SK-N-SH (cell line): ENCODE measurements at regions not wholly inside any gene's neighbourhood (a gene's known extent, or its start where the extent isn't known, plus 50 kb on each side); places are given as distances from the start of the nearest gene placed in this dataset.

Source experiments
- CTCF ChIA-PET: fragments of 300-600, 350-600 bp; formaldehyde crosslinking; extraction: SDS; loops from one replicate; lab custom pipeline; 2021; lab: Yijun Ruan, JAX
- POLR2A ChIA-PET: fragments of 350-600 bp; sonication (Branson Sonifier 250); formaldehyde crosslinking; extraction: SDS; loops from one replicate; lab custom pipeline; 2020; ENCODE audit warnings: antibody characterized with exemption, inconsistent platforms; lab: Yijun Ruan, JAX
- DNase-seq: peaks from one replicate; pipeline ENCODE4 v3.0.0; 2012
- H2AFZ ChIP-seq: fragments of 200-600 bp; sonication (generic); 2 replicates; pipeline ENCODE4 v1.8.1; 2016; ENCODE audit warnings: antibody characterized with exemption, mild to moderate bottlenecking, low read depth
- H3F3A ChIP-seq: fragments of 200-600 bp; sonication (generic); replicated peaks from 2 replicates; pipeline ENCODE3; 2016; ENCODE audit warnings: antibody characterized with exemption, mild to moderate bottlenecking; ENCODE audit not compliant: insufficient read depth
- H3K27ac ChIP-seq, 2 experiments: fragments of 200-500 bp in 1 of 2; fragments of 200-600 bp in 1 of 2; sonication (Bioruptor generic) in 1 of 2; sonication (generic), shearing (Covaris generic) in 1 of 2; 2 replicates each; pipeline versions ENCODE4 v1.5.1 to v1.6.1; 2014 to 2016; ENCODE audit warnings: low read depth in 2 of 2, inconsistent platforms in 1 of 2, low read length in 1 of 2, mild to moderate bottlenecking in 1 of 2, mixed read lengths in 1 of 2
- H3K27me3 ChIP-seq: fragments of 200-600 bp; sonication (generic), shearing (Covaris generic); 2 replicates; pipeline ENCODE4 v1.6.1; 2016; ENCODE audit warnings: mixed run types; ENCODE audit not compliant: insufficient read depth
- H3K36me3 ChIP-seq, 2 experiments: fragments of 200-500 bp in 1 of 2; fragments of 200-600 bp in 1 of 2; sonication (Bioruptor generic) in 1 of 2; sonication (generic) in 1 of 2; replicated peaks in 1 of 2; 2 replicates each; pipeline versions ENCODE3 to v1.5.1; 2014 to 2016; ENCODE audit warnings: low read length in 1 of 2, mild to moderate bottlenecking in 1 of 2; ENCODE audit not compliant: insufficient read depth in 2 of 2, control insufficient read depth in 1 of 2
- H3K4me1 ChIP-seq, 2 experiments: fragments of 200-500 bp in 1 of 2; fragments of 200-600 bp in 1 of 2; sonication (Bioruptor generic) in 1 of 2; sonication (generic), shearing (Covaris generic) in 1 of 2; 2 replicates each; pipeline versions ENCODE4 v1.5.1 to v1.6.1; 2014 to 2016; ENCODE audit warnings: low read depth in 1 of 2, low read length in 1 of 2, mixed run types in 1 of 2; ENCODE audit not compliant: insufficient read depth in 2 of 2, control insufficient read depth in 1 of 2
- H3K4me2 ChIP-seq: fragments of 200-600 bp; sonication (generic), shearing (Covaris generic); 2 replicates; pipeline ENCODE4 v1.6.1; 2017; ENCODE audit warnings: mixed run types
- H3K4me3 ChIP-seq, 2 experiments: fragments of 200-500 bp in 1 of 2; fragments of 200-600 bp in 1 of 2; sonication (Bioruptor generic) in 1 of 2; sonication (generic), shearing (Covaris generic) in 1 of 2; 2 replicates each; pipeline versions ENCODE4 v1.5.1 to v1.8.1; 2014 to 2016; ENCODE audit warnings: low read depth in 2 of 2, inconsistent platforms in 1 of 2, low read length in 1 of 2, mild to moderate bottlenecking in 1 of 2, mixed read lengths in 1 of 2, moderate library complexity in 1 of 2
- H3K79me2 ChIP-seq: fragments of 200-600 bp; sonication (generic); 2 replicates; pipeline ENCODE4 v1.8.1; 2017; ENCODE audit warnings: mild to moderate bottlenecking; ENCODE audit not compliant: insufficient read depth
- H3K9ac ChIP-seq: fragments of 200-600 bp; sonication (generic); 2 replicates; pipeline ENCODE4 v1.6.1; 2017; ENCODE audit warnings: mixed run types
- H3K9me2 ChIP-seq: fragments of 200-600 bp; sonication (generic); 2 replicates; pipeline ENCODE4 v1.6.1; 2017; ENCODE audit warnings: mixed run types
- H3K9me3 ChIP-seq: fragments of 200-600 bp; sonication (generic); 2 replicates; pipeline ENCODE4 v1.6.1; 2017; ENCODE audit warnings: mixed run types, mild to moderate bottlenecking, moderate library complexity
- H4K20me1 ChIP-seq: fragments of 200-600 bp; sonication (generic); 2 replicates; pipeline ENCODE4 v1.6.1; 2017; ENCODE audit warnings: mild to moderate bottlenecking, mixed run types; ENCODE audit not compliant: insufficient read depth
- CHD2 ChIP-seq: fragments of 150-350 bp; IDR thresholded peaks from 2 replicates; pipeline ENCODE4 v1.6.1; 2018; ENCODE audit warnings: low read length; ENCODE audit not compliant: partially characterized antibody
- CTCF ChIP-seq: fragments of 200-600 bp; sonication (generic); IDR thresholded peaks from 2 replicates; pipeline ENCODE4 v1.6.1; 2017; ENCODE audit warnings: antibody characterized with exemption, mild to moderate bottlenecking, moderate library complexity
- ELF1 ChIP-seq: IDR thresholded peaks from 2 replicates; pipeline ENCODE4 v1.4.0; 2012
- EP300 ChIP-seq, 2 experiments: IDR thresholded peaks; 2 replicates each; pipeline versions ENCODE4 v1.4.0 to v1.6.1; 2012; ENCODE audit warnings: borderline replicate concordance in 1 of 2, low read depth in 1 of 2, low read length in 1 of 2
- EZH2phosphoT487 ChIP-seq: fragments of 200-600 bp; sonication (generic); IDR thresholded peaks from 2 replicates; pipeline ENCODE4 v1.6.1; 2017; ENCODE audit warnings: low read depth, mixed run types, mild to moderate bottlenecking, antibody characterized with exemption, moderate library complexity, borderline replicate concordance
- FOSL2 ChIP-seq: IDR thresholded peaks from 2 replicates; pipeline ENCODE4 v1.4.0; 2012; ENCODE audit warnings: low read depth, mild to moderate bottlenecking, moderate library complexity, borderline replicate concordance
- FOXM1 ChIP-seq: IDR thresholded peaks from 2 replicates; pipeline ENCODE4 v1.4.0; 2012; ENCODE audit warnings: low read depth, mild to moderate bottlenecking
- GABPA ChIP-seq: IDR thresholded peaks from 2 replicates; pipeline ENCODE4 v1.4.0; 2012; ENCODE audit warnings: low read depth, mild to moderate bottlenecking
- IRF3 ChIP-seq: fragments of 150-350 bp; IDR thresholded peaks from 2 replicates; pipeline ENCODE4 v1.6.1; 2016; ENCODE audit warnings: mild to moderate bottlenecking, low read depth, low read length
- NFIC ChIP-seq: IDR thresholded peaks from 2 replicates; pipeline ENCODE4 v1.4.0; 2012; ENCODE audit warnings: borderline replicate concordance
- PBX3 ChIP-seq: IDR thresholded peaks from 2 replicates; pipeline ENCODE4; 2012
- POLR2AphosphoS5 ChIP-seq: IDR thresholded peaks from 2 replicates; pipeline ENCODE4 v1.6.1; 2012; ENCODE audit warnings: low read depth, low read length
- RFX5 ChIP-seq: IDR thresholded peaks from 2 replicates; pipeline ENCODE4 v1.6.1; 2012; ENCODE audit warnings: mild to moderate bottlenecking, improper control_type of control experiment, low read length
- RXRA ChIP-seq: IDR thresholded peaks from 2 replicates; pipeline ENCODE4 v1.4.0; 2012; ENCODE audit warnings: low read depth, mild to moderate bottlenecking, borderline replicate concordance
- SIN3A ChIP-seq: IDR thresholded peaks from 2 replicates; pipeline ENCODE4 v1.6.1; 2012; ENCODE audit warnings: low read depth, mild to moderate bottlenecking, low read length, moderate library complexity, borderline replicate concordance
- TAF1 ChIP-seq: IDR thresholded peaks from 2 replicates; pipeline ENCODE4 v1.6.1; 2012; ENCODE audit warnings: low read depth, mild to moderate bottlenecking, low read length, moderate library complexity, borderline replicate concordance
- TCF12 ChIP-seq: IDR thresholded peaks from 2 replicates; pipeline ENCODE4 v1.4.0; 2012
- USF1 ChIP-seq: IDR thresholded peaks from 2 replicates; pipeline ENCODE4 v1.4.0; 2012; ENCODE audit warnings: low read depth, borderline replicate concordance
- USF2 ChIP-seq: fragments of 150-350 bp; IDR thresholded peaks from 2 replicates; pipeline ENCODE4 v1.6.1; 2017; ENCODE audit warnings: antibody characterized with exemption, low read length, low read depth, borderline replicate concordance
- YY1 ChIP-seq: IDR thresholded peaks from 2 replicates; pipeline ENCODE4 v1.4.0; 2012; ENCODE audit warnings: low read depth, mild to moderate bottlenecking
- ZBTB33 ChIP-seq: IDR thresholded peaks from 2 replicates; pipeline ENCODE4 v1.4.0; 2012; ENCODE audit warnings: low read depth, borderline replicate concordance
- WGBS: methylation state at CpG from one replicate; pipeline ENCODE4 v1.1.6; 2017; ENCODE audit warnings: low lambda C conversion rate; 5-methylcytosine and 5-hydroxymethylcytosine counted together

GRCh38 chr6:111994791-111995190 is 59.1 kb upstream of the CCN6 start:
- no peaks in the 10 kb centered on the region for H3K9me2 ChIP-seq
- no peak for TF ChIP-seq PBX3
- TF ChIP-seq USF1: no peak
- no peak for TF ChIP-seq GABPA
- TF ChIP-seq CHD2: no peak
- H3K9ac ChIP-seq: no peak overlapping the region
- POLR2A ChIA-PET: no interaction called here
- H3K27me3 ChIP-seq: no peaks in the 10 kb centered on the region
- H3K4me2 ChIP-seq: no peak overlapping the region
- no peaks in the 10 kb centered on the region for H3F3A ChIP-seq
- no peaks in the 10 kb centered on the region for H4K20me1 ChIP-seq
- no peaks in the 10 kb centered on the region for H3K9me3 ChIP-seq
- no peak overlapping the region for H3K27ac ChIP-seq
- DNase-seq: no peak
- H3K4me1 ChIP-seq: peaks cover 4 to 12% of the 10 kb centered on the region in 2 experiments; a peak in 1 of 4 replicates
- 92% methylated on average over 6 of the region's 6 CpGs for WGBS
- H3K4me3 ChIP-seq: no peak overlapping the region
- CTCF ChIA-PET: no interaction called here
- H3K79me2 ChIP-seq: no peaks in the 10 kb centered on the region
- no peaks in the 10 kb centered on the region for H3K36me3 ChIP-seq
- no peak overlapping the region for H2AFZ ChIP-seq

- Histone ChIP-seq H3K9ac (no peak overlapping the region), H3F3A (no peaks in the 10 kb centered on the region), H3K4me1 (peaks cover 4 to 12% of the 10 kb centered on the region in 2 experiments; a peak in 1 of 4 replicates), H3K9me2 (no peaks in the 10 kb centered on the region), H3K4me3 (no peak overlapping the region), H3K36me3 (no peaks in the 10 kb centered on the region), H3K27me3 (no peaks in the 10 kb centered on the region), H2AFZ (no peak overlapping the region), H3K4me2 (no peak overlapping the region), H4K20me1 (no peaks in the 10 kb centered on the region), H3K27ac (no peak overlapping the region), H3K9me3 (no peaks in the 10 kb centered on the region), H3K79me2 (no peaks in the 10 kb centered on the region)
- no peak for TF ChIP-seq TAF1
- TF ChIP-seq EP300 (IDR thresholded peaks at IDR 0.05; ENCODE audit: borderline replicate concordance in 1 of 2, low read depth in 1 of 2, low read length in 1 of 2): no peak
- TF ChIP-seq ELF1: no peak
- TF ChIP-seq GABPA: no peak
- no peak for TF ChIP-seq NFIC
- no peak for TF ChIP-seq FOSL2
- TF ChIP-seq TCF12: no peak
- TF ChIP-seq EZH2phosphoT487: no peak
- no peak for TF ChIP-seq FOXM1
- TF ChIP-seq RFX5: no peak
- no peak for TF ChIP-seq CTCF
- TF ChIP-seq RXRA: no peak
- TF ChIP-seq IRF3: no peak
- TF ChIP-seq USF2: no peak
- TF ChIP-seq YY1: no peak
- no peak for TF ChIP-seq SIN3A
- TF ChIP-seq POLR2AphosphoS5: no peak
- no peak for TF ChIP-seq ZBTB33
- POLR2A ChIA-PET: no interaction called here
- CTCF ChIA-PET: interaction anchor here (2.5 to 2.8 kb wide), 2 partner anchors 45 to 292 kb away, joined by 10 to 14 read pairs; no protein-coding TSS in a partner anchor
- no peak for DNase-seq
- WGBS: 100% methylated on average over 2 of the region's 2 CpGs
Observed at GRCh38 chr6:111995404-111995803, 58.5 kb upstream of the CCN6 start.
